Uterus (tissue), 2 donors: ENCODE measurements at regions not wholly inside any gene's neighbourhood (a gene's known extent, or its start where the extent isn't known, plus 50 kb on each side); places are given as distances from the start of the nearest gene placed in this dataset.

Source experiments
- CTCF ChIP-seq, 4 experiments: fragments of 200-600 bp in 2 of 4; fragments of 450-650 bp in 2 of 4; sonication (generic) in 2 of 4; IDR thresholded peaks; one replicate each; pipeline ENCODE4 v1.5.1; 2016 to 2019; ENCODE audit warnings: antibody characterized with exemption in 4 of 4, mild to moderate bottlenecking in 2 of 4, moderate library complexity in 1 of 4
- POLR2A ChIP-seq, 2 donors: fragments of 450-650 bp; IDR thresholded peaks; one replicate each; pipeline ENCODE4 v1.6.1; 2016; ENCODE audit warnings: antibody characterized with exemption in 2 of 2, mild to moderate bottlenecking in 1 of 2, moderate library complexity in 1 of 2

- TF ChIP-seq CTCF (IDR thresholded peaks at IDR 0.05) (no peak), POLR2A (IDR thresholded peaks at IDR 0.05) (no peak)
Observed at GRCh38 chr3:117238806-117239205, 529.2 kb downstream of the TUSC7 start.
